ENCODE measurements at regions not wholly inside any gene's neighbourhood (a gene's known extent, or its start where the extent isn't known, plus 50 kb on each side); places are given as distances from the start of the nearest gene placed in this dataset.

GRCh38 chr19:5237939-5238480, 102.6 kb downstream of the PTPRS start:
- no peak overlapping the region for H3K4me3 Mint-ChIP-seq
- H3K9me3 Mint-ChIP-seq: no peaks in the 10 kb centered on the region
- DNase-seq: no peak
- H3K4me1 Mint-ChIP-seq: no peaks in the 10 kb centered on the region
- H3K27me3 Mint-ChIP-seq: no peaks in the 10 kb centered on the region
- ChIA-PET CTCF (no interaction called here), POLR2A (no interaction called here)
- no peak overlapping the region for H3K27ac Mint-ChIP-seq
- H3K36me3 Mint-ChIP-seq (ENCODE audit: low read depth): no peaks in the 10 kb centered on the region

- Mint-ChIP-seq H3K4me1 (no peaks in the 10 kb centered on the region), H3K27me3 (no peaks in the 10 kb centered on the region), H3K4me3 (no peak overlapping the region), H3K27ac (no peak overlapping the region), H3K36me3 (ENCODE audit: low read depth) (no peaks in the 10 kb centered on the region), H3K9me3 (no peaks in the 10 kb centered on the region)
- DNase-seq: no peak
- ChIA-PET POLR2A (no interaction called here), CTCF (no interaction called here)
Observed at GRCh38 chr19:5237190-5237780, 103.3 kb downstream of the PTPRS start.

- Mint-ChIP-seq H3K27ac (no peak overlapping the region), H3K9me3 (no peaks in the 10 kb centered on the region)
Observed at GRCh38 chr19:5235458-5236219, 105.0 kb downstream of the PTPRS start.

GRCh38 chr19:5234412-5234811, 106.2 kb downstream of the PTPRS start:
- peaks cover 7% of the 10 kb centered on the region for H3K27me3 Mint-ChIP-seq
- no peaks in the 10 kb centered on the region for H3K9me3 Mint-ChIP-seq
- no peaks in the 10 kb centered on the region for H3K36me3 Mint-ChIP-seq (ENCODE audit: low read depth)
- H3K4me1 Mint-ChIP-seq: no peaks in the 10 kb centered on the region
- ChIA-PET POLR2A (no interaction called here), CTCF (interaction anchor here (1.5 kb wide), 1 partner anchor 8 kb away, joined by 4 read pairs; no protein-coding TSS in a partner anchor)
- H3K27ac Mint-ChIP-seq: no peak overlapping the region
- H3K4me3 Mint-ChIP-seq: no peak overlapping the region
- DNase-seq: no peak

More at GRCh38 chr19:5235458-5236219, 105.0 kb downstream of the PTPRS start:
- no peak for DNase-seq
- ChIA-PET CTCF (no interaction called here), POLR2A (no interaction called here)
- H3K4me1 Mint-ChIP-seq: no peaks in the 10 kb centered on the region
- H3K4me3 Mint-ChIP-seq: no peak overlapping the region
- no peaks in the 10 kb centered on the region for H3K36me3 Mint-ChIP-seq (ENCODE audit: low read depth)
- no peaks in the 10 kb centered on the region for H3K27me3 Mint-ChIP-seq

- CTCF ChIA-PET: interaction anchor here (1.0 to 1.5 kb wide), 2 partner anchors 10 to 20 kb away, joined by 3 to 4 read pairs; no protein-coding TSS in a partner anchor
- no peak for DNase-seq
- H3K27ac Mint-ChIP-seq: no peak overlapping the region
- no peaks in the 10 kb centered on the region for H3K36me3 Mint-ChIP-seq (ENCODE audit: low read depth)
- H3K4me1 Mint-ChIP-seq: no peaks in the 10 kb centered on the region
- POLR2A ChIA-PET: no interaction called here
- H3K4me3 Mint-ChIP-seq: no peak overlapping the region
- H3K27me3 Mint-ChIP-seq: peaks cover 15% of the 10 kb centered on the region
- no peaks in the 10 kb centered on the region for H3K9me3 Mint-ChIP-seq
Observed at GRCh38 chr19:5232798-5233505, 107.7 kb downstream of the PTPRS start.

GRCh38 chr19:5231857-5232678, 108.5 kb downstream of the PTPRS start:
- H3K36me3 Mint-ChIP-seq (ENCODE audit: low read depth): no peaks in the 10 kb centered on the region
- H3K4me1 Mint-ChIP-seq: no peaks in the 10 kb centered on the region
- no peaks in the 10 kb centered on the region for H3K9me3 Mint-ChIP-seq
- ChIA-PET CTCF (interaction anchor here (1.0 kb wide), 1 partner anchor 21 kb away, joined by 3 read pairs; no protein-coding TSS in a partner anchor), POLR2A (no interaction called here)
- H3K4me3 Mint-ChIP-seq: no peak overlapping the region
- no peak overlapping the region for H3K27ac Mint-ChIP-seq
- DNase-seq: no peak
- peaks cover 15% of the 10 kb centered on the region for H3K27me3 Mint-ChIP-seq

GRCh38 chr19:5230730-5231555, 109.7 kb downstream of the PTPRS start:
- no peaks in the 10 kb centered on the region for H3K4me1 Mint-ChIP-seq
- no peak for DNase-seq
- no peaks in the 10 kb centered on the region for H3K36me3 Mint-ChIP-seq (ENCODE audit: low read depth)
- ChIA-PET CTCF (no interaction called here), POLR2A (no interaction called here)
- no peak overlapping the region for H3K4me3 Mint-ChIP-seq
- peaks cover 15% of the 10 kb centered on the region for H3K27me3 Mint-ChIP-seq
- no peak overlapping the region for H3K27ac Mint-ChIP-seq
- H3K9me3 Mint-ChIP-seq: no peaks in the 10 kb centered on the region

GRCh38 chr19:5229778-5230335, 110.8 kb downstream of the PTPRS start:
- Mint-ChIP-seq H3K9me3 (no peaks in the 10 kb centered on the region), H3K36me3 (ENCODE audit: low read depth) (no peaks in the 10 kb centered on the region), H3K27ac (no peak overlapping the region), H3K27me3 (peaks cover 15% of the 10 kb centered on the region), H3K4me3 (no peak overlapping the region), H3K4me1 (no peaks in the 10 kb centered on the region)
- DNase-seq: no peak
- ChIA-PET CTCF (no interaction called here), POLR2A (no interaction called here)

GRCh38 chr19:5228932-5229777, 111.5 kb downstream of the PTPRS start:
- Mint-ChIP-seq H3K27me3 (peaks cover 15% of the 10 kb centered on the region), H3K27ac (no peak overlapping the region), H3K36me3 (ENCODE audit: low read depth) (no peaks in the 10 kb centered on the region), H3K4me1 (no peaks in the 10 kb centered on the region), H3K4me3 (no peak overlapping the region), H3K9me3 (no peaks in the 10 kb centered on the region)
- DNase-seq: no peak
- CTCF ChIA-PET: no interaction called here
- POLR2A ChIA-PET: no interaction called here

- DNase-seq: no peak
- ChIA-PET POLR2A (no interaction called here), CTCF (no interaction called here)
- H3K27ac Mint-ChIP-seq: no peak overlapping the region
- H3K27me3 Mint-ChIP-seq: peaks cover 15% of the 10 kb centered on the region
- no peaks in the 10 kb centered on the region for H3K36me3 Mint-ChIP-seq (ENCODE audit: low read depth)
- H3K4me1 Mint-ChIP-seq: no peaks in the 10 kb centered on the region
- H3K4me3 Mint-ChIP-seq: no peak overlapping the region
- H3K9me3 Mint-ChIP-seq: no peaks in the 10 kb centered on the region
Observed at GRCh38 chr19:5228490-5228889, 112.1 kb downstream of the PTPRS start.

Data from activated CD4-positive, alpha-beta T cell treated with anti-CD3 and anti-CD28 coated beads, Interleukin-2, amount 10 ng/mL, durations not matched to agents 7 days and 5 days (primary cell).